CD4-positive, alpha-beta T cell treated with Interleukin-4 for 4 hours (primary cell): ENCODE measurements at regions not wholly inside any gene's neighbourhood (a gene's known extent, or its start where the extent isn't known, plus 50 kb on each side); places are given as distances from the start of the nearest gene placed in this dataset.
"Not testable (repeated sequence)": the region's sequence is repeated elsewhere in the genome, so short reads cannot be mapped to it uniquely, and the experiment has no call there.

Experiments
- DNase-seq: peaks from one replicate; pipeline ENCODE4 v3.0.0-alpha.2; 2020

DNA sequence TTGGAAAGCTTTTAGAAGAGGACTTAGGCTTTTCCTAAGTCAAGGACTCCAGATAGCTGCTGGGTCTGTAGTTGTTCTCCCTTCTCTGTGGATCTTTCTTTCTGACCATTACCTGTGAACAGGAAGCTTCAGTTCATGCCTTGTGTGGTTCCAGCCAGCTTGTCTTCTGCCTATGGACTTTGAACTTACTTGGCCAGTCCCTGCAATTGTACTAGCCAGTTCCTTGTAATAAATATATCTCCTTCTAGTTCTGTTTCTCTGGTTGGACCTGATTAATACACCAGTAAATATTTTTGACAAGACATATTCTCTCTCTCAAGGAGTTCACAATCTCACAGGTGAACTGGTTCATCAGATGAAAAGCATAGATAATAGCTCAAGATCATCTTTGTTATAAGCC, 341.3 kb upstream of the DPPA4 start:
- no peak for DNase-seq

DNA sequence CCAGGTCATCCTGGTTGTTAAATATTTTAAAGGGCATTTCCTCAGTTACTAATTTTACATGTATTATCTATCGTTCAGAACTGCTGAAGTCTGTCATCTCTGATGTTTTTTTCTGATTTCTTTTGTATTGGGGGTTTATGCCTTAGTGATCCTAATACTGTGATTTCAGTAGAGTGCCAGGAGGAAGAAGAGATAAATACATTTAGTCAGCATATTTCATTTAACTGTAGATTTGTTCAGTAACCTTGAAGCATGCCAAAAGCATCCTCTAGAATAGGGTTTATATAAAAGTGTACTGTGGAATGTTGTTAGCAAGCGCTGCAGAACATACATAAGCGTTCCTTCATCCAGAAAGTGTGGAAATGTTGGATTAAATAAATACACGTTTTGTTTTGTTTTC, 342.3 kb upstream of the DPPA4 start:
- DNase-seq, result no peak

DNA sequence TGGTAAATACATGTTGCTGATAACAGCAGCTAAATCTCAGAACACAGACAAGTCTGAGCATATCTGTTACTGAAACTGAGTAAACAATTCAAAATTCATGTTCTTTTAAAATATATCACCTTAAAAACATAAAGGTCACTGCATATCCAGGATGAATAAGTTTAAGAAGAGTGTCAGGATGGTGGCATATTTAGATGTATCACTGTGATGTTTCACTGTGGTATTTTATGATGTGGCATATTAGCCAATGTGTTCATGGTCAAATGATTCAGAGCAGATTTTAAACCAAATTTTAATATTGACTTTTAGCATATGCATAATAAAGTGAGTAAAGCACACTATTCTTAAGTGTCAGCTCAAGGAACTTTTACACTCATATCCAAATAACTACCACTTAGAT, 346.4 kb upstream of the DPPA4 start:
- no peak for DNase-seq

DNA sequence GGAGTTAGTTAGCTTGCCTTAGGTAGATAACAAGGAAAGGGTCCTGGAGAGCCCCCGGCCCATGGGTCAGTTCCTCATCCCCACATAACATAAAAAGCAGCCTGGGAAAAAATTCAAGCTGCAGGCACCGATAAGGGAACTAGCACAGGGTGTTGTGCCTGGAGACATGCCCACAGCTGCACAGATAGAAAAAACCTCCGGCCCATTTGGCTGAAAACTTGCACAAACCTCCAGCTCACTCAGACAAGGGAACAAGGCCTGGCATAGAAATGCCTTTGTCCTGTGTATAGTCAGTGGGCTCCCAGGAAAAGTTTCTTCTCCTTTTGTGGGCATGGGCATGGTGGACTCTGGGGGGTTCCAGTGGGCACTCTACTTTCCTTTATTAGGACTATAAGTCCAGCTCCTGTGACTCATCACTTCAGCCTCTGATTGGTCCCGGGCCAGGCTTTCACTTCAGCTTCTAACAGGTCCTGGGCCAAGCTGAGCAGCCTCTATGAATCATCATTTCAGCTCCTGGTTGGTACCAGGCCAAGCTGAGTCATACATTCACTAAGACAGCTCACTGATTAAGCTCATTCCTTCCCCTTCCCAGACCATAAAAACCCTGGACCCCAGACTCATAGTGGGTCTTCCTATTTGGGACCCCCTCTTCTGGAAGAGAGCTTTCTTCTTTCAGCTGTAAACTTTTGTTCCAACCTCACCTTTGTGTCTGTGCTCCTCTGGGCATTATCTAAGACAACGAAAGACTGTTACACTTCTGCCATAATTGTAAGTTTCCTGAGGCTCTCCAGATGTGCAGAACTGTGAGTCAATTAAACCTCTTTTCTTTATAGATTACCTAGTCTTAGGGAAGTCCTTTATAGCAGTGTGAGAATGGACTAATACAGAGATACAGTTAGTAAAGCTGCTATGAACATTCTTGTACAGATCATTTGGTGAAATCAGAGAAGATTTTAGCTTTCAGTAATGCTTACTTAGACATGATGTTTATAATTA, 348.0 kb upstream of the DPPA4 start:
- no peak for DNase-seq

DNA sequence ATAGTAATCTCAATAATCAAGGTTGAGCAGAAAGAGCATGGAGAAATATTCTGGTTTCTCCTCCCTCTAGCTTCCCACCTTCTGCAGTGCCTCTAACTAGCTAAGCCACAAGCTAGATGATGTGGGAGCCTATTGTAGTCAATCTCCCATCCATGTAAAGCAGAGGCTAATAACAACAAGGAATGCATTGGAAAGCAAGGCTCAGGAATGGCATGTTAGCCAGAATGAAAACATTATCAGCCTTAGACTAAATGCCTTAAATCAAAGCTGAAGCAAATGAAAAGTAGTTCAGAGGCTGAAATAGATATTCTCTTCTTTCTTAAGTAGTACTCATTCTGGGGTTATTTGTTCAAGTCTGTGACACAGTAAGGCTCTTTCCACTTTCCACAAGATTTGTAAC, 350.3 kb upstream of the DPPA4 start:
- no peak for DNase-seq

DNA sequence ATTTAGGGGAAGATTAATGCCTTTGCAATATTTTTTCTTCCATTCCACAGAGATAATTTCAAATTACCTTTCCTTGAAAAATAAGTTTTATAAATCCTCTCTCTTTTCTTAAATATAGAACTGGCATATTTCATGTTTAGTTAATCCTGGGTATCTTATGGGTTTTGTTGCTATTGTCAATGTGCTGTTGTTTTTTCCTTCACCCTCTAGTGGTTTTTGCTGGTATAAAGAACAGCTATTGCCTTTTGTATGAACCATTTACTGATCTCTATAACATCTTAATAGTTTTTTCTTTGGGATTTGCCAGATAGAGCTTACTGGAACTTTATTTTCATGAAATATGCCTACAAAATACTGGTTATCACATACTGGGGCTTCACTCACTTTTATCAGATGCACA, 359.6 kb upstream of the DPPA4 start:
- DNase-seq, result no peak

DNA sequence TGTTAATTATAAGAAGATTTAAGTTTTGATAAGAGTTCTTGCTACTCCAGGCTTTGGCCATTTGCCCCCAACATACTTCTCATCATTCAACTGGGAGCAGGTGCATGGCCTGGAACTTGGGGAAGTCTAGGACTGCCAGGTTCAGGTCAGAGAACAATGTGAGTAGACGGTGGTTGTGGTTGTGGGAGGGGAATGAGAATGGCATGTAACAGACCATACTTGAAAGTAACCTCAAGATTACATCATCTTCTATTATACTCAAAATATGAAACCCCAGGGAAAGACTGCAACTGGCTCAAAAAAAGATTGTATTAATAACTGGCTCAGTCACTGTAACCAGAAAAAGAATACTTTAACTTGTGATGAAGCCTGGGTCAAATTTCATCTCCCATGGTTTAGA, 364.9 kb upstream of the DPPA4 start:
- DNase-seq, result no peak

DNA sequence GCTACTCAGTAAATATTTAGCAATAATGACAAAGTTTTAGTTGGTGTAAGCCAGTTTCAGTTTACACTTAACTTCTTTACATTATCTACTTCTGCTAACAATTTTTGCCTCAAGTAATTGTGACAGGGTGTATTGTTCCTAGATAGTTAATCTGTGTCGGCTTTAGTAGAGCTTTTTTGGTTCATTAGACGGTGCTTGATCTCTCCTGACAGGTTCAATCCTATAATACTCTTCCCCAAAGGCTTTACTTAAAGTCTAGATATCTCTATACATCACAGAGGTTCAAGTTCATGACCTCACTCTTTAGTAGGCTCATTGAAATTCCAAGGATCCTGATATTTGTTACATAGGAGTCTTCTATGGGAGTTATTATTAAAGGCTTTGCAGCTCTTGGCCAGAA, 365.6 kb upstream of the DPPA4 start:
- DNase-seq, result no peak

DNA sequence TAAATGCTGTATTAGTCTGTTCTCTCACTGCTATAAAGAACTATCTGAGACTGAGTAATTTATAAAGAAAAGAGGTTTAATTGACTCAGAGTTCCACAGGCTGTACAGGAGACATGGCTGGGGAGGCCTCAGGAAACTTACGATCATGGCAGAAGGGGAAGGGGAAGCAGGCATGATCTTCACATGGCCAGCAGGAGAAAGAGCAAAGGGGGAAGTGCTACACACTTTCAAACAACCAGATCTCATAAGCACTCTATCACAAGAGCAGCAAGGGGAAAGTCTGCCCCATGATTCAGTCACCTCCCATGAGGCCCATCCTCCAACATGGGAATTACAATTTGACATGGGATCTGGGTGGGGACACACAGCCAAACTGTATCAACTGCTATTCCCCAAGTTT, 367.8 kb upstream of the DPPA4 start:
- DNase-seq, result not testable (repeated sequence)

DNA sequence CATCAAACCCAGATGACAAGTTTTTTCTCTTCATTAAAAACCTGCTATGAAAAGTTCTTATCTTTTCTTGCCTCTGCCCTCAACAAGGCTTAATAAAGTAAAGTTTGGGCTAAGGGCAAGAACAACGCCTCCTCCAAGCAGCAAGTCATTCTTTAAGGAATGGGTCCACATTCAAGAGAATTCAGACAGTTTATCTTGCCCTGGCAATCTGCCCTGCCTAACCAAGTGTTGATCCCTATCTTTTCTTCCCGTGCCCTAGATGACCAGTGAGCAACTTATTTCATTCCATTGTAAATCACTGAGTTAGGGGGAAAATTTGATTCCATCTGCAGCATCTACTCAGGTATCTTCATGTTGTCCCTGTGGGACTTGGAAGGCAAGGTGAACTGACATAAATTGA, 370.3 kb upstream of the DPPA4 start:
- no peak for DNase-seq

DNA sequence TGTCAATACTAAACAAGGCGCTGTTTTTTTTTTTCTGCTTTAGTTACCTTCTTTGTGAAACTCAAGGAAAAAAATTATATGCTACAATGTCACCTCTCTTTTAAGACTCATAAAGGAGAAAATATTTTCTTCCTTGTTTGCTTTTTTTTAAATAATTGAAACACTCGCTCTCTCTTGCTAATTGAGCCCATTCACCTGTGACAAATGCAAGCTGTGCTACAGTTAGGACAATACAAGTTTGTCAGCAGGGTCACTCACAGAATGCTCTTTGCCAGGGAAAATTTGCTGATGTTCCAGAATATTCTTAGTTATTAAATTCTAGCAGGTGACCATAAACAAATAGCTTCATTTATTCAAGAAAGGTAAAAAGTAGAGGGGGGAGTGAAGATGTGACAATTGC, 375.9 kb upstream of the DPPA4 start:
- no peak for DNase-seq

DNA sequence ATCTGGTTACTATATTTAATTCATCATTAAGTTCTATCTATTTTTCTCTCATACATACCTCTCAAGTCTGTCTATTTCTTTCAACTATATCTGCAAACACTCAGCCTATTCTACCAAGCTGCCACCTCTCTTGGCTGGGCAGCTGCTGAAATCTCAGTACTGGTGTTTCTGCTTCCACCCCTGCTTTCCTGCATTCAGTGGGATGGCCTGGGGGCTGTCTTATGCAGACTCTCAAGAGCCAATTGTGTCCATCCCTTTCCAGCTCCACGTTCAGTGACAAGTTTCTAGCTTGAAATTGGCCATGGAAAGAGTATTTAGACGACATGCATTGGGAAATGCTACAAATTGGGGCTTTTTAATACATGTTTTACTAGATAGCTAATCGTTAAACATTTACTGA, 378.4 kb upstream of the DPPA4 start:
- no peak for DNase-seq

DNA sequence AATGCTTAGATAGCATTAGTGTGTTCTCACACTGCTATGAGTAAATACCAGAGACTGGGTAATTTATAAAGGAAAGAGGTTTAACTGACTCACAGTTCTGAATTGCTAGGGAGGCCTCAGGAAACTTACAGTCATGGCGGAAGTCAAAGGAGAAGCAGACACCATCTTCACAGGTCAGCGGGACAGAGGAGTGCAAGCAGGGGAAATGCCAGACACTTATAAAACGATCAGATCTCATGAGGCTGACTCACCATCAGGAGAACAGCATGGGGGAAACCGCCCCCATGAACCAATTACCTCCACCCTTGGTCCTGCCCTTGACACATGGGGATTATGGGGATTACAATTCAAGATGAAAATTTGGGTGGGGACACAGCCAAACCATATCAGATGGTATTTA, 381.5 kb upstream of the DPPA4 start:
- no peak for DNase-seq

DNA sequence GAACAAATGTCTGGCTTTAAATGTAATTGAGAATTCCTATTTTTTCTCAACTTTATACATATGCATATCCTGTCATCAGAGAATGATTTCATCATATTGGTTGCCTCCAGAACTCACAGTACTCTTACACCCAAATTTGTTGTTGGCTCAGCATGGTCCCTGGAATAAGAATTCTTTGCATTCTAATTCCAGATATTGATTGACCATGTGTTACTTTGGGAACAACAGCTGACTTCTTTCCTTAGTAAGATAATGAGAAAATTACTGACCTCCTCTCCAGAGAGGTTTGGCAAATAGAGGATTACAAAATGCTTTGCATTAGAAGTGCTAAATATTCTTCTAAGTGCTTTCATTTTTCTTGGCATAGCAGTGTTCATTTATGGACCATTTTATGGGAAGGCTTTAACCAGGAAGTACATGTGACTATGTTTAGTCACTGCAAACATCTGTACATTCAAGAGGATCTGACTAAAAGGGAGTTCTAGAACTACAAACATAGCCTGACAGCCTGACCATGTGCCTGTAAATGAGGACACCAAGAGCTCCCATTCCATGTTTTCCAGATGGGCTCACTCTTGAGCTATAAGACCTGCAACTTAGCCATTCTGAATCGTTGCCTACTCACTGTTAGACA, 391.6 kb upstream of the DPPA4 start:
- DNase-seq, result no peak

DNA sequence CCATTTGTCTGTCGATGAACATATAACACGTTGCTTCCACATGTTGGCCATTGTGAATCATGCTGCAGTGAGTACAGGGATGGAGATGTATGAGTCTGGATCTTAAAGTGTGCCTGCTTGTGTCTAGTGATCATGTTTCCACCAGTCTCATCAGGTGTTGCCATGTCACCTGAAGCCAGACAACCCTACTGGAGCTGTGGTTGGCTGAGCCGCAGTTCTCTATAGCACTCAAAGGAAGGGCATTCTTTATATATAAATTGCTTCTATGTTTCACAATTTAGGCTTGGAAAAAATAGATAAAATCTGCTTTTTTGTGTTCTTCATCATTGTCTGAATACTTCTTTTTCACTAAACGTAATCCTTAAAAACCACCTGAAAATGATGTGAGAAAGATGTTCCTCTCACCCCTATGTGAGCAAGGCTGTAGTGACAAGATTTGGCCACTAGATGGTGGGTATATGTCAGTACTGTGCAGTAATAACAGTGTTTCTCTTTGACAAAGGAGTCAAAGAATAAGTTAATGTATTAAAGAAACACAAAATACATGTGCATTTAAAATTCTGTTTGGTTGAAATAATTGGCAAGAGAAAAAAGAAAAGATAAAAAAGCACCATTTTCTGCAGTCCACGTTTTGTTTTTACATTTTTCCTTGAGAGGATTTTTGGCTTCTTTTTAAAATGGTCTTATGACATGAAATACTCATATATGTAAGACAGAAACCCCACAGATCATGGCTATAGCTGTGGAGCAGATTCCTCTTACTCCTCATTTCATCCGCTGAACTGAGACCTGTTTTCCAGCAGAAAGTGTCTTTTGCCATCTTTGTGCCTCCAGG, 394.5 kb upstream of the DPPA4 start:
- peak; percentile 75 for DNase-seq

DNA sequence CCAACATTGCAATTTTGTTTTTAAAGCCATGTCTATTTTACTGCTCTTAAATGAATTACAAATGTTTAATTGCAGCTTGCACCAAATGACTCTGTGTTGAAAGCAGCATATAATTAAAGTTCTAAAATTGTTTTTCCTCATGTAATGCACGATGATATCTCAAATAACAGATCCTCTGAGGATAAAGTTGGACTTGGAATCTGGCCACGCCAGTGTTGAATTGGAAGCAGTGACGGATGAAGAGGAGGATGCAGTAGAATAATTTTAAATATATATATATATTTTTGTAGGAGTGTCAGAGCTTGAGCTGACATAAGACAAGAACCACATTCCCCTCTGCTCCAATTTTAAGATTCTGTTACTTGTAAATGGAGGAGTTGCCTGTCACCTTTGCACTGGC, 406.6 kb upstream of the DPPA4 start:
- no peak for DNase-seq

DNA sequence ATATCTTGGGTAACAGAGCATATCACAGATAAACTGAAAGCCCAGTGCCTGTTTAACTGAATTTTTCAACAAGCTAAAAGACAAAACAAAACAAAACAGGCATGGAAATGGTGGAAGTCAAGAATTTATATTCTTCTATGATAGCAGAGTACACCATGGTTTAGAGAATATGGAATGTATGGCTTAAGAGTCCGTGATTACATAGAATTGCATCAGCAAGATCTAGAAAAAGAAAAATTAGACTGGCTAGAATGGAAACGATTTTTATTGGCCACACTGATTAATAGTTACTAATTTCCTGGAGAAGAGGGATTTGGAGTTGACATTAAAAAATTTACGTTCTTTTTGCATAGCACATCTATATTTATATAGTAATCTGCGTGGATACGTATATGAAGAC, 435.2 kb upstream of the DPPA4 start:
- no peak for DNase-seq

DNA sequence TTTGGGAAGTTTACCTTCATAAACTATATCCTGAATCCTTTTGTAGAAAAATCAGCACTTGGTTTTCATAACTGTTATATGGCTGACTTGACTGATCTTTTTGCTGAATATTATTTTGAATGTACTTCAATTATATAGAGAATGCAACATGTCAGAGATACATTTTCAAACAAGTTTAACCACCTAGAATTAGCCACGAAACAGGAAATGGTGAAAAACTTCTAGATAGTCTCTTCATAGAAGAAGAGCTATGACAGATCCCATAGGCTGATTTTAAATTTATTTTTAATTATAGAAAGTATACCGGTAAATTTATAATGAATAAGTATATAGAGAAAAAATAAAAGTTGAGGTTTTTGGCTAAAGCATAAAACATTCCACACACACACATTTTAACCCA, 436.8 kb upstream of the DPPA4 start:
- no peak for DNase-seq

DNA sequence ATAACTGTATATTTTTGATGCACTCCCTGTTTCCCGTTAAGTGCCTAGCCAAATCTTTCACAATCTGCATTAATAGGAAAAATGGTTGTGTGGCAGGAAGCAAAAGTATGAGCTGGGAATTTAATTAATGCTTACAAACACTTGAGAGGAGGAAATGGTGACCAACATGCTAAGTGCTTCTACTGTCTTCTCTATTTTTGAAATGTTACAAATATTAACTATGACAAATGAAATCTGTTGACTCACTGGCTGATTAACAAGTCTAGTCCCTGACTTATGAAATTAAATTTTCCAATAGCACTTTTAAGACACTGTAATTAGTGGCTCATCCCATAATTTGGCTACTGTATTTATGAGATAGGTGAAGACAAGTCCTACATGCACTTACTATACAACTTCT, 446.9 kb upstream of the DPPA4 start:
- DNase-seq, result no peak

DNA sequence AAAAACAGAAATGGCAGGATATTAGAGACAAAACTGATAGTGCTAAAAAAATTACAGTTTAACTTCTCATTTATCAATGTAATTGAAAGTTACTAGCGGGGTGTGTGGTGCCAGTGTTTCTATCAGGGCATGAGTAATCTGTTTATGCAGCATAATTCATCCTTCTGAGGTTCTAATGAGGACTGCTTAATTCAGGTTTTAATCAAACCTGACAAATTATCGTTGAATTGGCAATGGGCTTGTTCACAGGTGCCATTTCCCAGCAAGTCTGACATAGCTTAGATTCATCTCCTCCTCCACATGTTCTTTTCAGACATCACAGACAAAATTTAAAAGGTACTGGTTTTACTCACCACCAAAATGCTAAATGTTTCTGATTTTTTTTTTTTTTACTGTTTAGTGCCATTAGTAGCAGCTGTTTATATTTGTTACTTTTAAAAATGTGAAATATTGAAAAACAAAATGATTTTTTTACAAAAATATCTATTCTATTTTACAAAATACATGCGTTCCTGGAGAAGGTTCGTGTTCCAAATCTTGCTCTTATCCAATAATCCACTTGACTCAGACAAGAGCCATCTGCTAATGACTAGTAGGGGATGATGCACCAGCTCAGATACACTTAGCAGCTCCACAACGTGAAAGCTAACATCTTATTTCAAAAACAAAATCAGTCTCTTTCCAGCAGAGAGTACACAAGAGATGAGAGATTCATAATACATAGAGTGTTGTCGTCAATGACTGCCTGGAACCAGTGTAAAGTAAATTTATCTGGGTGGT, 447.7 kb upstream of the DPPA4 start:
- DNase-seq, result no peak

DNA sequence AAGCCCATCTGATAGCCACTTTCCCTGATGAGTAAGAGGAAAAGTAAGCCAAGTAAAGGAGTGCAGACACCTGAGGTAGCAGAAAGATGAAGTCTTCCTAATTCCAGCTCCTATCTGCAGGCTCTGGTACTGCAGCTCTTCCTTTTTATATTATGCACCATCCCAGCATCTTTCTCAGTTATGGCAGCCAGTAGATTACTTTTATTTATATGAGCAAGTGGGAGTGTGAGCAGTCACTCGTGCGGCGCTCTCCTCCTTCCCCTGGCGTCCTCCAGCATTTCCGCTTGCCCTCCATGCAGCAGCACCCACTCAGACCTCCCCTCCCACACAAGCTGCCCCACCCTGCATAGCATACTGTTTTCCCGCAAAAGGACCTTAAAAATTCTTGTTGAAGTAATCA, 465.9 kb upstream of the DPPA4 start:
- DNase-seq, result no peak

DNA sequence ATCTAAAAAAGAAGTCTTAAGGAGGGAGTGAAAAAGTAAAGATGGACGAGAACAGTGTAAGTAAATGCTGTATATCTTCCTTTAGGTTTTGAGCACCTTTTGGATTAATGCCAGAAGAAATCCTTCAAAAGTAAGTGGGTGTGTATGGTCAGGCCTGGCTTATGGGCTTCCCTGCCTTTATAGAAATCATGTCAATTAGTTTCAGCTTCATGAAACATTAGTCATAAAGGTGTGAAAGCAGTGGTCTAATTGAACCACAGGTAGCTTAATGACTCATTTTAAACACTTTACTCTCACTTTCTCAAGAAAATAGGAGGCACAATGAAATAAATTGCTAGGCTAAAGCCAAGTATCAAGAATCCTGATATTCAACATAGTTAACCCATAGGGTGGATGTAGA, 467.4 kb upstream of the DPPA4 start:
- peak; percentile 78 for DNase-seq

DNA sequence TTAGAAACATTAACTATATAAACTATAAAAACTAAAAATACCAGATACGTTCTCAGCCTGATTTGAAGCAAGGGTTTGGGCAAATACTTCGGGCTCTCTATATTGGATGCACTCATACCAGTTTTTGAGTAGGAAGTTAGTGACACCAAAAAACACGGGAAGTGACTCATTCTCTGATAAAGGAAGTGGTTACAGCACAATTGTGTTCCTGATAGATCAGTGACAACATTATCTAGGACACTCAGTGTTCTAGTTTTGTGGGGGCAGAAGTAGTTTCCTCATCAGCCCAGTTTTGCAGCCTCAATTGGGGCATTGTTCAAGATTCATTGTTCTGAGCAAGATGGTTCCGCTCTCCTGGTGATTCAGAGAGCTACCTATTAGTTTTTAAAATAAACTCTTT, 469.6 kb upstream of the DPPA4 start:
- DNase-seq, result peak; percentile 90
